OCI-M2 (cell line): ENCODE measurements at regions not wholly inside any gene's neighbourhood (a gene's known extent, or its start where the extent isn't known, plus 50 kb on each side); places are given as distances from the start of the nearest gene placed in this dataset.
A peak's percentile ranks its signal among the peaks of the same experiment; 100 is the strongest.

ENCODE experiments used
- DNase-seq: peaks from one replicate; lab custom pipeline; 2025; ENCODE audit not compliant: unreplicated experiment; lab: John Stamatoyannopoulos, UW

- DNase-seq: no peak
Measured at GRCh38 chr11:32161293-32161692, 70.4 kb downstream of the RCN1 start.

- DNase-seq: no peak
Measured at GRCh38 chr11:32162351-32162750, 71.5 kb downstream of the RCN1 start.

GRCh38 chr11:32162906-32163305, 72.0 kb downstream of the RCN1 start:
- no peak for DNase-seq

GRCh38 chr11:32163557-32163956, 72.7 kb downstream of the RCN1 start:
- no peak for DNase-seq

GRCh38 chr11:32164836-32165235, 74.0 kb downstream of the RCN1 start:
- DNase-seq: no peak

GRCh38 chr11:32168924-32169323, 78.0 kb downstream of the RCN1 start:
- DNase-seq: no peak

GRCh38 chr11:32171445-32171844, 80.6 kb downstream of the RCN1 start:
- DNase-seq: no peak

GRCh38 chr11:32172041-32172847, 81.4 kb downstream of the RCN1 start:
- DNase-seq: no peak

- no peak for DNase-seq
Measured at GRCh38 chr11:32172848-32173834, 82.3 kb downstream of the RCN1 start.

- no peak for DNase-seq
Measured at GRCh38 chr11:32173977-32174376, 83.1 kb downstream of the RCN1 start.

GRCh38 chr11:32176223-32176934, 85.5 kb downstream of the RCN1 start:
- DNase-seq: peak; percentile 12

GRCh38 chr11:32178692-32179091, 87.8 kb downstream of the RCN1 start:
- no peak for DNase-seq

GRCh38 chr11:32183512-32183911, 92.6 kb downstream of the RCN1 start:
- DNase-seq: no peak

- no peak for DNase-seq
Measured at GRCh38 chr11:32184041-32184722, 93.3 kb downstream of the RCN1 start.

- DNase-seq: no peak
Measured at GRCh38 chr11:32184723-32185376, 94.0 kb downstream of the RCN1 start.

GRCh38 chr11:32186118-32186517, 95.2 kb downstream of the RCN1 start:
- DNase-seq: no peak

- no peak for DNase-seq
Measured at GRCh38 chr11:32187111-32187510, 96.2 kb downstream of the RCN1 start.

GRCh38 chr11:32188785-32189184, 97.9 kb downstream of the RCN1 start:
- DNase-seq: no peak

GRCh38 chr11:32196137-32196536, 105.3 kb downstream of the RCN1 start:
- DNase-seq: no peak

GRCh38 chr11:32198053-32198452, 107.2 kb downstream of the RCN1 start:
- DNase-seq: no peak
